ENCODE measurements at regions not wholly inside any gene's neighbourhood (a gene's known extent, or its start where the extent isn't known, plus 50 kb on each side); places are given as distances from the start of the nearest gene placed in this dataset.

GRCh38 chr6:122020588-122021264 lies 378.7 kb upstream of the HSF2 start:
- Histone ChIP-seq H3K4me1 (ENCODE audit: control insufficient read depth, insufficient read depth, low read length, unreplicated experiment) (no peaks in the 10 kb centered on the region), H2AFZ (ENCODE audit: low read length, unreplicated experiment) (no peak overlapping the region), H3K4me3 (ENCODE audit: low read depth, low read length) (no peak overlapping the region)

GRCh38 chr6:122025104-122025503 lies 374.3 kb upstream of the HSF2 start:
- no peak overlapping the region for H3K4me3 ChIP-seq (ENCODE audit: low read depth, low read length)
- H3K27ac ChIP-seq (ENCODE audit: low read depth, low read length) = no peak overlapping the region
- H3K36me3 ChIP-seq (ENCODE audit: insufficient read depth, low read length) = no peaks in the 10 kb centered on the region
- H3K79me2 ChIP-seq (ENCODE audit: control insufficient read depth, insufficient read depth, low read length, unreplicated experiment) = no peaks in the 10 kb centered on the region
- H3K27me3 ChIP-seq (ENCODE audit: insufficient read depth, low read length) = no peaks in the 10 kb centered on the region
- peaks cover 5% of the 10 kb centered on the region for H3K4me1 ChIP-seq (ENCODE audit: control insufficient read depth, insufficient read depth, low read length, unreplicated experiment)
- H2AFZ ChIP-seq (ENCODE audit: low read length, unreplicated experiment) = no peak overlapping the region

More at GRCh38 chr6:122020588-122021264, 378.7 kb upstream of the HSF2 start:
- no peak overlapping the region for H3K27ac ChIP-seq (ENCODE audit: low read depth, low read length)
- no peaks in the 10 kb centered on the region for H3K27me3 ChIP-seq (ENCODE audit: insufficient read depth, low read length)
- no peaks in the 10 kb centered on the region for H3K79me2 ChIP-seq (ENCODE audit: control insufficient read depth, insufficient read depth, low read length, unreplicated experiment)
- no peaks in the 10 kb centered on the region for H3K36me3 ChIP-seq (ENCODE audit: insufficient read depth, low read length)

- no peaks in the 10 kb centered on the region for H3K36me3 ChIP-seq (ENCODE audit: insufficient read depth, low read length)
- H3K27ac ChIP-seq (ENCODE audit: low read depth, low read length) = no peak overlapping the region
- H2AFZ ChIP-seq (ENCODE audit: low read length, unreplicated experiment) = no peak overlapping the region
- no peaks in the 10 kb centered on the region for H3K79me2 ChIP-seq (ENCODE audit: control insufficient read depth, insufficient read depth, low read length, unreplicated experiment)
- H3K27me3 ChIP-seq (ENCODE audit: insufficient read depth, low read length) = no peaks in the 10 kb centered on the region
- peaks cover 5% of the 10 kb centered on the region for H3K4me1 ChIP-seq (ENCODE audit: control insufficient read depth, insufficient read depth, low read length, unreplicated experiment)
- no peak overlapping the region for H3K4me3 ChIP-seq (ENCODE audit: low read depth, low read length)
These were observed 372.7 kb upstream of the HSF2 start for GRCh38 chr6:122026582-122027369.

GRCh38 chr6:122028933-122029522 lies 370.4 kb upstream of the HSF2 start:
- Histone ChIP-seq H3K4me1 (ENCODE audit: control insufficient read depth, insufficient read depth, low read length, unreplicated experiment) (peaks cover 5% of the 10 kb centered on the region), H3K27me3 (ENCODE audit: insufficient read depth, low read length) (no peaks in the 10 kb centered on the region)

GRCh38 chr6:122033564-122034181 lies 365.8 kb upstream of the HSF2 start:
- no peaks in the 10 kb centered on the region for H3K36me3 ChIP-seq (ENCODE audit: insufficient read depth, low read length)
- no peak overlapping the region for H3K4me3 ChIP-seq (ENCODE audit: low read depth, low read length)
- no peaks in the 10 kb centered on the region for H3K27me3 ChIP-seq (ENCODE audit: insufficient read depth, low read length)
- H3K4me1 ChIP-seq (ENCODE audit: control insufficient read depth, insufficient read depth, low read length, unreplicated experiment) = no peaks in the 10 kb centered on the region
- H2AFZ ChIP-seq (ENCODE audit: low read length, unreplicated experiment) = no peak overlapping the region
- no peak overlapping the region for H3K27ac ChIP-seq (ENCODE audit: low read depth, low read length)
- H3K79me2 ChIP-seq (ENCODE audit: control insufficient read depth, insufficient read depth, low read length, unreplicated experiment) = no peaks in the 10 kb centered on the region

More at GRCh38 chr6:122028933-122029522, 370.4 kb upstream of the HSF2 start:
- Histone ChIP-seq H3K79me2 (ENCODE audit: control insufficient read depth, insufficient read depth, low read length, unreplicated experiment) (no peaks in the 10 kb centered on the region), H3K4me3 (ENCODE audit: low read depth, low read length) (no peak overlapping the region), H3K27ac (ENCODE audit: low read depth, low read length) (no peak overlapping the region), H3K36me3 (ENCODE audit: insufficient read depth, low read length) (no peaks in the 10 kb centered on the region), H2AFZ (ENCODE audit: low read length, unreplicated experiment) (no peak overlapping the region)

GRCh38 chr6:122035173-122035572 lies 364.3 kb upstream of the HSF2 start:
- H3K79me2 ChIP-seq (ENCODE audit: control insufficient read depth, insufficient read depth, low read length, unreplicated experiment) = no peaks in the 10 kb centered on the region
- H3K4me3 ChIP-seq (ENCODE audit: low read depth, low read length) = no peak overlapping the region
- no peaks in the 10 kb centered on the region for H3K36me3 ChIP-seq (ENCODE audit: insufficient read depth, low read length)

GRCh38 chr6:122040261-122040660 lies 359.2 kb upstream of the HSF2 start:
- H3K4me1 ChIP-seq (ENCODE audit: control insufficient read depth, insufficient read depth, low read length, unreplicated experiment) = no peaks in the 10 kb centered on the region
- no peaks in the 10 kb centered on the region for H3K36me3 ChIP-seq (ENCODE audit: insufficient read depth, low read length)
- no peak overlapping the region for H3K4me3 ChIP-seq (ENCODE audit: low read depth, low read length)
- peak overlapping the region; percentile 13 for H2AFZ ChIP-seq (ENCODE audit: low read length, unreplicated experiment)
- H3K27me3 ChIP-seq (ENCODE audit: insufficient read depth, low read length) = no peaks in the 10 kb centered on the region
- no peak overlapping the region for H3K27ac ChIP-seq (ENCODE audit: low read depth, low read length)
- no peaks in the 10 kb centered on the region for H3K79me2 ChIP-seq (ENCODE audit: control insufficient read depth, insufficient read depth, low read length, unreplicated experiment)

More at GRCh38 chr6:122035173-122035572, 364.3 kb upstream of the HSF2 start:
- H3K27ac ChIP-seq (ENCODE audit: low read depth, low read length) = no peak overlapping the region
- no peaks in the 10 kb centered on the region for H3K27me3 ChIP-seq (ENCODE audit: insufficient read depth, low read length)
- no peak overlapping the region for H2AFZ ChIP-seq (ENCODE audit: low read length, unreplicated experiment)
- no peaks in the 10 kb centered on the region for H3K4me1 ChIP-seq (ENCODE audit: control insufficient read depth, insufficient read depth, low read length, unreplicated experiment)

GRCh38 chr6:122042380-122042779 lies 357.1 kb upstream of the HSF2 start:
- Histone ChIP-seq H3K27ac (ENCODE audit: low read depth, low read length) (no peak overlapping the region), H3K4me1 (ENCODE audit: control insufficient read depth, insufficient read depth, low read length, unreplicated experiment) (no peaks in the 10 kb centered on the region), H3K79me2 (ENCODE audit: control insufficient read depth, insufficient read depth, low read length, unreplicated experiment) (no peaks in the 10 kb centered on the region), H3K36me3 (ENCODE audit: insufficient read depth, low read length) (no peaks in the 10 kb centered on the region), H2AFZ (ENCODE audit: low read length, unreplicated experiment) (no peak overlapping the region), H3K27me3 (ENCODE audit: insufficient read depth, low read length) (no peaks in the 10 kb centered on the region), H3K4me3 (ENCODE audit: low read depth, low read length) (no peak overlapping the region)

GRCh38 chr6:122042960-122043735 lies 356.3 kb upstream of the HSF2 start:
- Histone ChIP-seq H3K27ac (ENCODE audit: low read depth, low read length) (no peak overlapping the region), H3K36me3 (ENCODE audit: insufficient read depth, low read length) (no peaks in the 10 kb centered on the region), H3K4me1 (ENCODE audit: control insufficient read depth, insufficient read depth, low read length, unreplicated experiment) (no peaks in the 10 kb centered on the region), H3K27me3 (ENCODE audit: insufficient read depth, low read length) (no peaks in the 10 kb centered on the region), H2AFZ (ENCODE audit: low read length, unreplicated experiment) (no peak overlapping the region), H3K79me2 (ENCODE audit: control insufficient read depth, insufficient read depth, low read length, unreplicated experiment) (no peaks in the 10 kb centered on the region), H3K4me3 (ENCODE audit: low read depth, low read length) (no peak overlapping the region)

- Histone ChIP-seq H3K79me2 (ENCODE audit: control insufficient read depth, insufficient read depth, low read length, unreplicated experiment) (no peaks in the 10 kb centered on the region), H3K36me3 (ENCODE audit: insufficient read depth, low read length) (no peaks in the 10 kb centered on the region), H3K4me1 (ENCODE audit: control insufficient read depth, insufficient read depth, low read length, unreplicated experiment) (no peaks in the 10 kb centered on the region), H3K27me3 (ENCODE audit: insufficient read depth, low read length) (no peaks in the 10 kb centered on the region), H2AFZ (ENCODE audit: low read length, unreplicated experiment) (peak overlapping the region; percentile 65), H3K4me3 (ENCODE audit: low read depth, low read length) (peak overlapping the region; percentile 71), H3K27ac (ENCODE audit: low read depth, low read length) (no peak overlapping the region)
These were observed 350.9 kb upstream of the HSF2 start for GRCh38 chr6:122048570-122048969.
